ENCODE measurements at regions not wholly inside any gene's neighbourhood (a gene's known extent, or its start where the extent isn't known, plus 50 kb on each side); places are given as distances from the start of the nearest gene placed in this dataset.

DNA sequence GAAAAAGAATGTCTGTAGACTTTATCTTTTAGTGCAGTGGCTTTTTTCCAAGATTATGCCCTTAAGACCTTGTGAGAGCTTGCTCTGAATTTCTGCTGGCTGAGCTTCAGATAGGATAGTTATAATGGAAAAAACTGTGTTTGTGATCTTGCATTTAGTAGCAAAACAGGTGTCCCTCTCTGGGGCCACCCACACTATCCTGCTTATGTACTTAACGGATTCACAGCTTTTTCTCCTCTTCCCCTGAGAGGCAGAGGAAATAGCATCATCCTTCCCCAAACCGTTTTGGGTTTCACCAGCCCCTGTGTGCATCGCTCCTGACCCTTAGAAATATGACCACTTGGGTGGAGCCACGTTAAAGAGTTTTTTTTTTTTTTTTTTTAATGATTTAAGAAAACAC lies 101.2 kb downstream of the RAB18 start (continued):
- TF ChIP-seq, protein P1, sequence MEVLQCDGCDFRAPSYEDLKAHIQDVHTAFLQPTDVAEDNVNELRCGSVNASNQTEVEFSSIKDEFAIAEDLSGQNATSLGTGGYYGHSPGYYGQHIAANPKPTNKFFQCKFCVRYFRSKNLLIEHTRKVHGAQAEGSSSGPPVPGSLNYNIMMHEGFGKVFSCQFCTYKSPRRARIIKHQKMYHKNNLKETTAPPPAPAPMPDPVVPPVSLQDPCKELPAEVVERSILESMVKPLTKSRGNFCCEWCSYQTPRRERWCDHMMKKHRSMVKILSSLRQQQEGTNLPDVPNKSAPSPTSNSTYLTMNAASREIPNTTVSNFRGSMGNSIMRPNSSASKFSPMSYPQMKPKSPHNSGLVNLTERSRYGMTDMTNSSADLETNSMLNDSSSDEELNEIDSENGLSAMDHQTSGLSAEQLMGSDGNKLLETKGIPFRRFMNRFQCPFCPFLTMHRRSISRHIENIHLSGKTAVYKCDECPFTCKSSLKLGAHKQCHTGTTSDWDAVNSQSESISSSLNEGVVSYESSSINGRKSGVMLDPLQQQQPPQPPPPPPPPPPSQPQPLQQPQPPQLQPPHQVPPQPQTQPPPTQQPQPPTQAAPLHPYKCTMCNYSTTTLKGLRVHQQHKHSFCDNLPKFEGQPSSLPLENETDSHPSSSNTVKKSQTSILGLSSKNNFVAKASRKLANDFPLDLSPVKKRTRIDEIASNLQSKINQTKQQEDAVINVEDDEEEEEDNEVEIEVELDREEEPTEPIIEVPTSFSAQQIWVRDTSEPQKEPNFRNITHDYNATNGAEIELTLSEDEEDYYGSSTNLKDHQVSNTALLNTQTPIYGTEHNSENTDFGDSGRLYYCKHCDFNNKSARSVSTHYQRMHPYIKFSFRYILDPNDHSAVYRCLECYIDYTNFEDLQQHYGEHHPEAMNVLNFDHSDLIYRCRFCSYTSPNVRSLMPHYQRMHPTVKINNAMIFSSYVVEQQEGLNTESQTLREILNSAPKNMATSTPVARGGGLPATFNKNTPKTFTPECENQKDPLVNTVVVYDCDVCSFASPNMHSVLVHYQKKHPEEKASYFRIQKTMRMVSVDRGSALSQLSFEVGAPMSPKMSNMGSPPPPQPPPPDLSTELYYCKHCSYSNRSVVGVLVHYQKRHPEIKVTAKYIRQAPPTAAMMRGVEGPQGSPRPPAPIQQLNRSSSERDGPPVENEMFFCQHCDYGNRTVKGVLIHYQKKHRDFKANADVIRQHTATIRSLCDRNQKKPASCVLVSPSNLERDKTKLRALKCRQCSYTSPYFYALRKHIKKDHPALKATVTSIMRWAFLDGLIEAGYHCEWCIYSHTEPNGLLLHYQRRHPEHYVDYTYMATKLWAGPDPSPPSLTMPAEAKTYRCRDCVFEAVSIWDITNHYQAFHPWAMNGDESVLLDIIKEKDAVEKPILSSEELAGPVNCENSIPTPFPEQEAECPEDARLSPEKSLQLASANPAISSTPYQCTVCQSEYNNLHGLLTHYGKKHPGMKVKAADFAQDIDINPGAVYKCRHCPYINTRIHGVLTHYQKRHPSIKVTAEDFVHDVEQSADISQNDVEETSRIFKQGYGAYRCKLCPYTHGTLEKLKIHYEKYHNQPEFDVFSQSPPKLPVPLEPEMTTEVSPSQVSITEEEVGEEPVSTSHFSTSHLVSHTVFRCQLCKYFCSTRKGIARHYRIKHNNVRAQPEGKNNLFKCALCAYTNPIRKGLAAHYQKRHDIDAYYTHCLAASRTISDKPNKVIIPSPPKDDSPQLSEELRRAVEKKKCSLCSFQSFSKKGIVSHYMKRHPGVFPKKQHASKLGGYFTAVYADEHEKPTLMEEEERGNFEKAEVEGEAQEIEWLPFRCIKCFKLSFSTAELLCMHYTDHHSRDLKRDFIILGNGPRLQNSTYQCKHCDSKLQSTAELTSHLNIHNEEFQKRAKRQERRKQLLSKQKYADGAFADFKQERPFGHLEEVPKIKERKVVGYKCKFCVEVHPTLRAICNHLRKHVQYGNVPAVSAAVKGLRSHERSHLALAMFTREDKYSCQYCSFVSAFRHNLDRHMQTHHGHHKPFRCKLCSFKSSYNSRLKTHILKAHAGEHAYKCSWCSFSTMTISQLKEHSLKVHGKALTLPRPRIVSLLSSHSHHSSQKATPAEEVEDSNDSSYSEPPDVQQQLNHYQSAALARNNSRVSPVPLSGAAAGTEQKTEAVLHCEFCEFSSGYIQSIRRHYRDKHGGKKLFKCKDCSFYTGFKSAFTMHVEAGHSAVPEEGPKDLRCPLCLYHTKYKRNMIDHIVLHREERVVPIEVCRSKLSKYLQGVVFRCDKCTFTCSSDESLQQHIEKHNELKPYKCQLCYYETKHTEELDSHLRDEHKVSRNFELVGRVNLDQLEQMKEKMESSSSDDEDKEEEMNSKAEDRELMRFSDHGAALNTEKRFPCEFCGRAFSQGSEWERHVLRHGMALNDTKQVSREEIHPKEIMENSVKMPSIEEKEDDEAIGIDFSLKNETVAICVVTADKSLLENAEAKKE (CRISPR knock-in tag; IDR thresholded peaks at IDR 0.05): no peak
- TF ChIP-seq CREB1 (CRISPR knock-in tag; IDR thresholded peaks at IDR 0.05; ENCODE audit: low read depth) (no peak), JUNB (IDR thresholded peaks at IDR 0.05; ENCODE audit: unreplicated experiment) (no peak)
- TF ChIP-seq, protein P2, sequence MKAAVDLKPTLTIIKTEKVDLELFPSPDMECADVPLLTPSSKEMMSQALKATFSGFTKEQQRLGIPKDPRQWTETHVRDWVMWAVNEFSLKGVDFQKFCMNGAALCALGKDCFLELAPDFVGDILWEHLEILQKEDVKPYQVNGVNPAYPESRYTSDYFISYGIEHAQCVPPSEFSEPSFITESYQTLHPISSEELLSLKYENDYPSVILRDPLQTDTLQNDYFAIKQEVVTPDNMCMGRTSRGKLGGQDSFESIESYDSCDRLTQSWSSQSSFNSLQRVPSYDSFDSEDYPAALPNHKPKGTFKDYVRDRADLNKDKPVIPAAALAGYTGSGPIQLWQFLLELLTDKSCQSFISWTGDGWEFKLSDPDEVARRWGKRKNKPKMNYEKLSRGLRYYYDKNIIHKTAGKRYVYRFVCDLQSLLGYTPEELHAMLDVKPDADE (IDR thresholded peaks at IDR 0.05): no peak

DNA sequence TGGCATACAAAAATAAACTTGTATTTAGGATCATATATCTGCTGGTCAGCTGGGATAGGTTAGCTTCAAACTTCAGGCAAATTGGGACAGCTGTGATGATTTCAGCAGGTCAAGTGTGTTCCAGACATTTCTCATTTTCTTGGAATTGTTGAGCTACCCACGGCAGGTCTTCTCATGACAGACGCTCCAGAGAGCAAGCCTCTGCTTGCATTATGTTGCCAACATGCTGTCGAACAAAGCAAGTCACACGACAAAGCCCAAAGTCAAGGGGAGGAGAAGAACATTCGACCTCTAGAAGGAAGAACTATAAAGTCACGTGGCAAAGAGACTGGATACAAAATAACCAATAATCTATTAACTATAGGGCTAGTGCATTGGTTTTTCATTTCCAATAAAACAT lies 103.5 kb downstream of the RAB18 start:
- H3K9me3 Mint-ChIP-seq: no peaks in the 10 kb centered on the region; the same call in 2 of the 3 replicates
- H3K4me1 Mint-ChIP-seq: peaks cover 2% of the 10 kb centered on the region; the same call in 1 of the 3 replicates
- Histone ChIP-seq H4K20me1 (replicated peaks; ENCODE audit: insufficient read depth) (no peaks in the 10 kb centered on the region), H3F3A (replicated peaks; ENCODE audit: low read depth) (no peaks in the 10 kb centered on the region), H3K4me1 (ENCODE audit: insufficient read depth) (no peaks in the 10 kb centered on the region; the same call in 1 of the 2 replicates), H2AFZ (no peak overlapping the region), H3K79me2 (replicated peaks; ENCODE audit: insufficient read depth) (no peaks in the 10 kb centered on the region), H3K27ac (ENCODE audit: low read depth) (no peak overlapping the region), H3K4me2 (no peak overlapping the region), H3K36me3 (ENCODE audit: insufficient read depth) (no peaks in the 10 kb centered on the region), H3K9me2 (ENCODE audit: insufficient read depth) (no peaks in the 10 kb centered on the region), H3K4me3 (no peak overlapping the region), H3K27me3 (ENCODE audit: insufficient read depth) (no peaks in the 10 kb centered on the region)
- no peaks in the 10 kb centered on the region for H3K36me3 Mint-ChIP-seq (ENCODE audit: low read depth)
- DNase-seq (ENCODE audit: low spot score) (no peak), ATAC-seq (no peak)
- no peaks in the 10 kb centered on the region for H3K27me3 Mint-ChIP-seq (ENCODE audit: insufficient read depth, low read depth, poor library complexity)
- H3K4me3 Mint-ChIP-seq: no peak overlapping the region
- H3K27ac Mint-ChIP-seq: no peak overlapping the region
- TF ChIP-seq ZNF114 (CRISPR knock-in tag; IDR thresholded peaks at IDR 0.05) (no peak), NANOG (IDR thresholded peaks at IDR 0.05; ENCODE audit: borderline replicate concordance) (no peak), STAT1 (IDR thresholded peaks at IDR 0.05; ENCODE audit: unreplicated experiment) (no peak)
- TF ChIP-seq, protein P1 (CRISPR knock-in tag; IDR thresholded peaks at IDR 0.05): no peak

All from GM23338 (cell line).